ENCODE measurements at regions not wholly inside any gene's neighbourhood (a gene's known extent, or its start where the extent isn't known, plus 50 kb on each side); places are given as distances from the start of the nearest gene placed in this dataset.
"Not testable (repeated sequence)": the region's sequence is repeated elsewhere in the genome, so short reads cannot be mapped to it uniquely, and the experiment has no call there.

DNA sequence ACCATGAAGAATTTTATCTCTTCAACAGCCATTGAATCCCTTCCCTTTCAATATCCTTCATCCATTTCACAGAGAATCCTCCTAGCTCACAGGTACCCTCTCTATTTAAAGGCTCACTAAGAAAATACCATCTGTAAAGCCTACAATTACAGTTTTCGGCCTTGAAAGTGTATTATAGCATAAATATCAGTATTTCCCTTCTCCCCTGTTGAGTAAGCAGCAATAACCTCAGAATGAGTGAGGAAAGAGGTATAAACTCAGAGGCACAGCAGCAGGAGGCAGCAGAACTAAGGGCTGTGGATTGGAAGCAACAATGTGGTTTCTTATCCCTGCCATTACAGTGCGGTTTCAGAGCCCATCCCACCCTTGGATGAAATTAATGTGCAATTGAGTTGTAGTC is 360.6 kb upstream of the ATP10A start:
- TF ChIP-seq EZH2 (IDR thresholded peaks at IDR 0.05), result no peak
- ChIA-PET RAD21 (ENCODE audit: low non-redundant PET in 1 of 2, low total read pairs in 2 of 2, uncharacterized antibody in 2 of 2, unreplicated experiment in 2 of 2) (no interaction called here), CTCF (no interaction called here), POLR2A (no interaction called here)
- Histone ChIP-seq H3K27me3 (ENCODE audit: insufficient read depth, low read length) (no peaks in the 10 kb centered on the region), H4K20me1 (ENCODE audit: insufficient read depth) (no peaks in the 10 kb centered on the region), H3K4me3 (replicated peaks in 1 of 2; ENCODE audit: low read depth in 1 of 2, low read length in 2 of 2) (no peak overlapping the region), H3K27ac (ENCODE audit: low read depth, low read length) (no peak overlapping the region), H2AFZ (ENCODE audit: low read depth, low read length, poor library complexity, severe bottlenecking) (no peak overlapping the region), H3K9me3 (ENCODE audit: control insufficient read depth in 1 of 2, insufficient read depth in 1 of 2, low read depth in 1 of 2, low read length in 2 of 2) (peaks cover 4 to 52% of the 10 kb centered on the region in 2 experiments; a peak in 2 of 4 replicates), H3K4me2 (ENCODE audit: low read length) (no peak overlapping the region), H3K79me2 (ENCODE audit: insufficient read depth, low read length) (no peaks in the 10 kb centered on the region), H3K36me3 (ENCODE audit: control insufficient read depth in 1 of 2, insufficient read depth in 2 of 2, low read length in 2 of 2) (no peaks in the 10 kb centered on the region), H3K9ac (ENCODE audit: low read length) (no peak overlapping the region), H3K9me2 (ENCODE audit: insufficient read depth) (no peaks in the 10 kb centered on the region), H3K4me1 (ENCODE audit: control insufficient read depth in 1 of 2, insufficient read depth in 2 of 2, low read length in 2 of 2) (no peaks in the 10 kb centered on the region)
- no TSS peak for BruUV-seq (replicated peaks)
- intact Hi-C loops (cut with micrococcal nuclease), result no loop called here
- ATAC-seq, result no peak
- DNase-seq (ENCODE audit: low read depth, low spot score), result no peak

DNA sequence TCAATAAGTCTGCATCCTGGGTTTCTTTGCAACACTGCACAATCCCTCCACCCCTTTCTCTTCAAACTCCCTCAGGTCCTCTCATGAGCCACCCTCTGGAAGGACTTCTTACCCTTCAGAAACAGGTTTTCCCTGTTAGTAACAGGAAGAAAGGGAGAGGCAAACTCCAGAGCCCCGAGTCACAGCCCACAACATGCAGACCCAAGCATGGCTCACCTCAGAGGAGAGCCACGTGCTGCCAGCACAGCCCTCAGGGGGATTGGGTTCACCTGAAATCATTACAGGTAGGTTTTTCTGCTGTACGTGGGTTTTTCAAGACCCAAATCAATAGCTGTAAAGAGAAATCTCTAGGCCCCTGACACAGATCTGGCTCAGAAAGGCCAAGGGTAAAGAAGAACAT is 359.7 kb upstream of the ATP10A start:
- H4K20me1 ChIP-seq (ENCODE audit: insufficient read depth), result no peaks in the 10 kb centered on the region
- no peak overlapping the region for H3K9ac ChIP-seq (ENCODE audit: low read length)
- CTCF ChIA-PET, result no interaction called here
- no peaks in the 10 kb centered on the region for H3K9me2 ChIP-seq (ENCODE audit: insufficient read depth)
- H3K9me3 ChIP-seq (ENCODE audit: control insufficient read depth in 1 of 2, insufficient read depth in 1 of 2, low read depth in 1 of 2, low read length in 2 of 2), result peaks cover 4 to 55% of the 10 kb centered on the region in 2 experiments; a peak in 2 of 4 replicates
- POLR2A ChIA-PET, result no interaction called here
- no TSS peak for BruUV-seq (replicated peaks)
- H3K27me3 ChIP-seq (ENCODE audit: insufficient read depth, low read length), result no peaks in the 10 kb centered on the region
- no peak overlapping the region for H3K27ac ChIP-seq (ENCODE audit: low read depth, low read length)
- TF ChIP-seq RAD21 (IDR thresholded peaks at IDR 0.05; ENCODE audit: low read depth) (no peak), EZH2phosphoT487 (IDR thresholded peaks at IDR 0.05; ENCODE audit: borderline replicate concordance) (no peak), ZNF274 (IDR thresholded peaks at IDR 0.05; ENCODE audit: low read depth, low read length) (no peak), ELF1 (IDR thresholded peaks at IDR 0.05; ENCODE audit: borderline replicate concordance, low read depth) (no peak)
- TF ChIP-seq, protein P1, sequence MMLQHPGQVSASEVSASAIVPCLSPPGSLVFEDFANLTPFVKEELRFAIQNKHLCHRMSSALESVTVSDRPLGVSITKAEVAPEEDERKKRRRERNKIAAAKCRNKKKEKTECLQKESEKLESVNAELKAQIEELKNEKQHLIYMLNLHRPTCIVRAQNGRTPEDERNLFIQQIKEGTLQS (IDR thresholded peaks at IDR 0.05), result no peak
- intact Hi-C loops (cut with micrococcal nuclease), result no loop called here
- no peak overlapping the region for H2AFZ ChIP-seq (ENCODE audit: low read depth, low read length, poor library complexity, severe bottlenecking)
- DNase-seq (ENCODE audit: low read depth, low spot score) (no peak), ATAC-seq (no peak)
- H3K4me1 ChIP-seq (ENCODE audit: control insufficient read depth in 1 of 2, insufficient read depth in 2 of 2, low read length in 2 of 2), result no peaks in the 10 kb centered on the region
- no peaks in the 10 kb centered on the region for H3K36me3 ChIP-seq (ENCODE audit: control insufficient read depth in 1 of 2, insufficient read depth in 2 of 2, low read length in 2 of 2)
- H3K79me2 ChIP-seq (ENCODE audit: insufficient read depth, low read length), result no peaks in the 10 kb centered on the region
- no peak overlapping the region for H3K4me3 ChIP-seq (replicated peaks in 1 of 2; ENCODE audit: low read depth in 1 of 2, low read length in 2 of 2)
- RAD21 ChIA-PET (ENCODE audit: low non-redundant PET in 1 of 2, low total read pairs in 2 of 2, uncharacterized antibody in 2 of 2, unreplicated experiment in 2 of 2), result no interaction called here
- H3K4me2 ChIP-seq (ENCODE audit: low read length), result no peak overlapping the region

DNA sequence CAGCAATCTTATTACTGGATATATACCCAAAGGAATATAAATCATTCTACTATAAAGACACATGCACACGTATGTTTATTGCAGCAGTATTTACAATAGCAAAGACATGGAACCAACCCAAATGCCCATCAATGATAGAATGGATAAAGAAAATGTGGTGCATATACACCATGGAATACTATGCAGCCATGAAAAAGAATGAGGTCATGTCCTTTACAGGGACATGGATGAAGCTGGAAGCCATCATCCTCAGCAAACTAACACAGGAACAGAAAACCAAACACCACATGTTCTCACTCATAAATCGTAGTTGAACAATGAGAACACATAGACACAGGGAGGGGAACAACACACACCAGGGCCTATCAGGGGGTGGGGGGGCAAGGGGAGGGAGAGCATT is 353.9 kb upstream of the ATP10A start:
- DNase-seq (ENCODE audit: low read depth, low spot score); H3K27ac ChIP-seq (ENCODE audit: low read depth, low read length); H3K9me2 ChIP-seq (ENCODE audit: insufficient read depth); H3K4me3 ChIP-seq (replicated peaks in 1 of 2; ENCODE audit: low read depth in 1 of 2, low read length in 2 of 2); H3K4me2 ChIP-seq (ENCODE audit: low read length); H3K27me3 ChIP-seq (ENCODE audit: insufficient read depth, low read length); CTCF ChIA-PET; ATAC-seq; POLR2A ChIA-PET; H3K9ac ChIP-seq (ENCODE audit: low read length); H4K20me1 ChIP-seq (ENCODE audit: insufficient read depth); H3K4me1 ChIP-seq (ENCODE audit: control insufficient read depth in 1 of 2, insufficient read depth in 2 of 2, low read length in 2 of 2); H2AFZ ChIP-seq (ENCODE audit: low read depth, low read length, poor library complexity, severe bottlenecking); BruUV-seq (replicated peaks); H3K36me3 ChIP-seq (ENCODE audit: control insufficient read depth in 1 of 2, insufficient read depth in 2 of 2, low read length in 2 of 2); H3K79me2 ChIP-seq (ENCODE audit: insufficient read depth, low read length); RAD21 ChIA-PET (ENCODE audit: low non-redundant PET in 1 of 2, low total read pairs in 2 of 2, uncharacterized antibody in 2 of 2, unreplicated experiment in 2 of 2); intact Hi-C loops (cut with micrococcal nuclease): not testable (repeated sequence)
- H3K9me3 ChIP-seq (ENCODE audit: control insufficient read depth in 1 of 2, insufficient read depth in 1 of 2, low read depth in 1 of 2, low read length in 2 of 2), result peaks cover 0 to 46% of the 10 kb centered on the region in 2 experiments; a peak in 2 of 4 replicates
